GM21529 (cell line): ENCODE measurements at regions not wholly inside any gene's neighbourhood (a gene's known extent, or its start where the extent isn't known, plus 50 kb on each side); places are given as distances from the start of the nearest gene placed in this dataset.
"Not testable (repeated sequence)": the region's sequence is repeated elsewhere in the genome, so short reads cannot be mapped to it uniquely, and the experiment has no call there.

ENCODE experiments used
- ATAC-seq: cut with Tn5 transposase; IDR thresholded peaks from one replicate; pipeline ENCODE4 v1.9.1; 2021; ENCODE audit not compliant: unreplicated experiment

- no peak for ATAC-seq
Measured at GRCh38 chr2:228798458-228799207, 472.5 kb downstream of the PID1 start.

- no peak for ATAC-seq
Measured at GRCh38 chr2:228796386-228796785, 474.7 kb downstream of the PID1 start.

- no peak for ATAC-seq
Measured at GRCh38 chr2:228793116-228793515, 478.0 kb downstream of the PID1 start.

GRCh38 chr2:228786901-228787300 lies 484.2 kb downstream of the PID1 start:
- ATAC-seq: no peak

- ATAC-seq: no peak
Measured at GRCh38 chr2:228782281-228782680, 488.8 kb downstream of the PID1 start.

GRCh38 chr2:228777855-228778355 lies 493.2 kb downstream of the PID1 start:
- no peak for ATAC-seq

GRCh38 chr2:228774548-228774947 lies 496.5 kb downstream of the PID1 start:
- ATAC-seq: no peak

- no peak for ATAC-seq
Measured at GRCh38 chr2:228771774-228772173, 499.3 kb downstream of the PID1 start.

- no peak for ATAC-seq
Measured at GRCh38 chr2:228771315-228771714, 499.8 kb downstream of the PID1 start.

- ATAC-seq: no peak
Measured at GRCh38 chr2:228768818-228769217, 502.3 kb downstream of the PID1 start.

- ATAC-seq: not testable (repeated sequence)
Measured at GRCh38 chr2:228768141-228768540, 502.9 kb downstream of the PID1 start.

- no peak for ATAC-seq
Measured at GRCh38 chr2:228767196-228767595, 503.9 kb downstream of the PID1 start.

- no peak for ATAC-seq
Measured at GRCh38 chr2:228763379-228763981, 507.6 kb downstream of the PID1 start.

- no peak for ATAC-seq
Measured at GRCh38 chr2:228762565-228762964, 508.5 kb downstream of the PID1 start.

- ATAC-seq: not testable (repeated sequence)
Measured at GRCh38 chr2:228755661-228756060, 515.4 kb downstream of the PID1 start.

GRCh38 chr2:228747483-228747882 lies 523.6 kb downstream of the PID1 start:
- no peak for ATAC-seq

- ATAC-seq: no peak
Measured at GRCh38 chr2:228738671-228739380, 532.3 kb downstream of the PID1 start.

- no peak for ATAC-seq
Measured at GRCh38 chr2:228735697-228736096, 535.4 kb downstream of the PID1 start.

GRCh38 chr2:228731517-228731916 lies 539.6 kb downstream of the PID1 start:
- ATAC-seq: no peak

GRCh38 chr2:228728961-228729360 lies 542.1 kb downstream of the PID1 start:
- no peak for ATAC-seq

- no peak for ATAC-seq
Measured at GRCh38 chr2:228725031-228725430, 543.5 kb upstream of the SPHKAP start.

GRCh38 chr2:228723599-228723998 lies 542.1 kb upstream of the SPHKAP start:
- no peak for ATAC-seq
